ENCODE measurements at regions not wholly inside any gene's neighbourhood (a gene's known extent, or its start where the extent isn't known, plus 50 kb on each side); places are given as distances from the start of the nearest gene placed in this dataset.

- Mint-ChIP-seq H3K36me3 (ENCODE audit: unreplicated experiment) (no peaks in the 10 kb centered on the region), H3K27me3 (ENCODE audit: unreplicated experiment) (no peaks in the 10 kb centered on the region), H3K4me3 (ENCODE audit: unreplicated experiment) (no peak overlapping the region), H3K4me1 (ENCODE audit: low read depth, unreplicated experiment) (no peaks in the 10 kb centered on the region), H3K27ac (ENCODE audit: unreplicated experiment) (no peak overlapping the region), H3K9me3 (ENCODE audit: unreplicated experiment) (no peaks in the 10 kb centered on the region)
- TF ChIP-seq, protein P1, sequence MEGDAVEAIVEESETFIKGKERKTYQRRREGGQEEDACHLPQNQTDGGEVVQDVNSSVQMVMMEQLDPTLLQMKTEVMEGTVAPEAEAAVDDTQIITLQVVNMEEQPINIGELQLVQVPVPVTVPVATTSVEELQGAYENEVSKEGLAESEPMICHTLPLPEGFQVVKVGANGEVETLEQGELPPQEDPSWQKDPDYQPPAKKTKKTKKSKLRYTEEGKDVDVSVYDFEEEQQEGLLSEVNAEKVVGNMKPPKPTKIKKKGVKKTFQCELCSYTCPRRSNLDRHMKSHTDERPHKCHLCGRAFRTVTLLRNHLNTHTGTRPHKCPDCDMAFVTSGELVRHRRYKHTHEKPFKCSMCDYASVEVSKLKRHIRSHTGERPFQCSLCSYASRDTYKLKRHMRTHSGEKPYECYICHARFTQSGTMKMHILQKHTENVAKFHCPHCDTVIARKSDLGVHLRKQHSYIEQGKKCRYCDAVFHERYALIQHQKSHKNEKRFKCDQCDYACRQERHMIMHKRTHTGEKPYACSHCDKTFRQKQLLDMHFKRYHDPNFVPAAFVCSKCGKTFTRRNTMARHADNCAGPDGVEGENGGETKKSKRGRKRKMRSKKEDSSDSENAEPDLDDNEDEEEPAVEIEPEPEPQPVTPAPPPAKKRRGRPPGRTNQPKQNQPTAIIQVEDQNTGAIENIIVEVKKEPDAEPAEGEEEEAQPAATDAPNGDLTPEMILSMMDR (IDR thresholded peaks at IDR 0.05; ENCODE audit: partially characterized antibody, unreplicated experiment), result no peak
- DNase-seq, result no peak
Observed at GRCh38 chr12:25324861-25325260, 74.1 kb upstream of the KRAS start.

- Mint-ChIP-seq H3K27ac (ENCODE audit: unreplicated experiment) (no peak overlapping the region), H3K27me3 (ENCODE audit: unreplicated experiment) (no peaks in the 10 kb centered on the region)
Observed at GRCh38 chr12:25323581-25323982, 72.9 kb upstream of the KRAS start.

GRCh38 chr12:25322918-25323531 lies 72.3 kb upstream of the KRAS start:
- Mint-ChIP-seq H3K9me3 (ENCODE audit: unreplicated experiment) (no peaks in the 10 kb centered on the region), H3K27me3 (ENCODE audit: unreplicated experiment) (no peaks in the 10 kb centered on the region), H3K4me3 (ENCODE audit: unreplicated experiment) (no peak overlapping the region), H3K4me1 (ENCODE audit: low read depth, unreplicated experiment) (no peaks in the 10 kb centered on the region), H3K27ac (ENCODE audit: unreplicated experiment) (no peak overlapping the region), H3K36me3 (ENCODE audit: unreplicated experiment) (no peaks in the 10 kb centered on the region)
- TF ChIP-seq, protein P1 (IDR thresholded peaks at IDR 0.05; ENCODE audit: partially characterized antibody, unreplicated experiment), result no peak
- DNase-seq, result no peak

More at GRCh38 chr12:25323581-25323982, 72.9 kb upstream of the KRAS start:
- TF ChIP-seq, protein P1 (IDR thresholded peaks at IDR 0.05; ENCODE audit: partially characterized antibody, unreplicated experiment), result no peak
- no peaks in the 10 kb centered on the region for H3K9me3 Mint-ChIP-seq (ENCODE audit: unreplicated experiment)
- H3K4me1 Mint-ChIP-seq (ENCODE audit: low read depth, unreplicated experiment), result no peaks in the 10 kb centered on the region
- DNase-seq, result no peak
- no peak overlapping the region for H3K4me3 Mint-ChIP-seq (ENCODE audit: unreplicated experiment)
- no peaks in the 10 kb centered on the region for H3K36me3 Mint-ChIP-seq (ENCODE audit: unreplicated experiment)

DNA sequence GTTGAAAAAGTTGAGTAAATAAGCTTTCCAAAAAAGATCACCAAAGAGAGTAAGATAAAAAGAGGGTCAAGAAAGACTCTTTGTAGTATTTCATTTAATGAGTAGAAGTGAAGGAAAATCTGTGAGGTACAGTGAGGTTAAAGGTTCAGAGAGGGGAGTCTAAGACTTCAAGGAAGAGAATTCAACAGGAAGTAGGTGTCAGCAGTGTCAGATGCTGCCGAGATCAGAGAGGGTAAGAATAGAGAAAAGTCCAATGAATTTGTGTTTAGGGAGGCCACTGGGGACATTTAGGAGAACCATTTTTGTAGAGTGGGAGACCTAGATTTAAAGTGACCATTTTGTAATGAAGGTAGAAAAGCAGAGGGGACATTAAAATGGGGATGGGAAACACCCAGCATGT lies 71.6 kb upstream of the KRAS start:
- Mint-ChIP-seq H3K36me3 (ENCODE audit: unreplicated experiment) (no peaks in the 10 kb centered on the region), H3K9me3 (ENCODE audit: unreplicated experiment) (no peaks in the 10 kb centered on the region), H3K4me3 (ENCODE audit: unreplicated experiment) (no peak overlapping the region), H3K27ac (ENCODE audit: unreplicated experiment) (no peak overlapping the region), H3K27me3 (ENCODE audit: unreplicated experiment) (no peaks in the 10 kb centered on the region), H3K4me1 (ENCODE audit: low read depth, unreplicated experiment) (no peaks in the 10 kb centered on the region)
- TF ChIP-seq, protein P1 (IDR thresholded peaks at IDR 0.05; ENCODE audit: partially characterized antibody, unreplicated experiment), result no peak
- no peak for DNase-seq

- Mint-ChIP-seq H3K9me3 (ENCODE audit: unreplicated experiment) (no peaks in the 10 kb centered on the region), H3K27ac (ENCODE audit: unreplicated experiment) (no peak overlapping the region), H3K4me1 (ENCODE audit: low read depth, unreplicated experiment) (no peaks in the 10 kb centered on the region), H3K27me3 (ENCODE audit: unreplicated experiment) (no peaks in the 10 kb centered on the region), H3K36me3 (ENCODE audit: unreplicated experiment) (no peaks in the 10 kb centered on the region), H3K4me3 (ENCODE audit: unreplicated experiment) (no peak overlapping the region)
- DNase-seq, result no peak
- TF ChIP-seq, protein P1 (IDR thresholded peaks at IDR 0.05; ENCODE audit: partially characterized antibody, unreplicated experiment), result no peak
Observed at GRCh38 chr12:25321772-25322171, 71.0 kb upstream of the KRAS start.
